Suprapubic skin (tissue), 4 donors: ENCODE measurements at regions not wholly inside any gene's neighbourhood (a gene's known extent, or its start where the extent isn't known, plus 50 kb on each side); places are given as distances from the start of the nearest gene placed in this dataset.

Experiments used
- CTCF ChIP-seq, 2 donors: fragments of 200-600 bp in 1 of 2; fragments of 450-650 bp in 1 of 2; sonication (generic) in 1 of 2; IDR thresholded peaks; one replicate each; pipeline ENCODE4 v1.5.1; 2016 to 2019; ENCODE audit warnings: antibody characterized with exemption in 2 of 2, mild to moderate bottlenecking in 1 of 2, moderate library complexity in 1 of 2
- POLR2A ChIP-seq, 2 donors: fragments of 450-650 bp; IDR thresholded peaks; one replicate each; pipeline ENCODE4 v1.6.1; 2017; ENCODE audit warnings: antibody characterized with exemption in 2 of 2, mild to moderate bottlenecking in 2 of 2, moderate library complexity in 2 of 2
- POLR2AphosphoS5 ChIP-seq, 3 donors: sonication (generic); formaldehyde crosslinking; IDR thresholded peaks; one replicate each; pipeline ENCODE4 v1.6.1; 2017; ENCODE audit warnings: antibody characterized with exemption in 3 of 3

DNA sequence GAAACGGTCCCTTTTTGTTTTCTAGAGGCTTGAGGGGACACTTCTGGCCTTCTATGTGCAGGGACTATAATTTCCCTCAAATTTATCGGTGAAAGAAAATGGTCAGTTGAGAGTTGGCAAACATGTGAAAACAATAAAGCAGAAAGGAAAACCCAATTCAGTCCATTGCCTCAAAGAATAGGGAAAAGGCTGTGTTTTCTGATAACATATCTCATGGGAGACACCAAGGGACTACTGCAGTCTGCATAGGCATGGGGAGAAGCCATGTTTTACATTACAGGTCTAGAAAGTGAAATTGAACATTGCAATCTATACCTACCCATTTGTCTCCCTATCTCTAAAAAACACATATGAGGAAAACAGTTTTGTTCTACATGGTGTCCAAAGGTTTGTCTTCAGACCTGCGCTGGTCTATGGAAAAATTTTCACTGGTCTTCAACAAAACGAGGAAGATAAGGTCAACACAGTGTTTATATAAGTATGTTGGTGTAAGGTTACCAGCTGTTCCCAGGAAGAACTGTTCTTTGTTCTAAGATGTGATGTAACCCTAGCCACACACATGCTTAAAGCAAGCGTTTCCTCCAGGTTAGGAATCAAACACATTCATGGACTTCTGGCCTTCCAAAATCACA, 179.7 kb downstream of the MREG start:
- TF ChIP-seq POLR2AphosphoS5 (IDR thresholded peaks at IDR 0.05) (no peak), CTCF (IDR thresholded peaks at IDR 0.05) (no peak), POLR2A (IDR thresholded peaks at IDR 0.05) (no peak)
